IPS DF 6.9 (cell line): ENCODE measurements at regions not wholly inside any gene's neighbourhood (a gene's known extent, or its start where the extent isn't known, plus 50 kb on each side); places are given as distances from the start of the nearest gene placed in this dataset.

Source experiments
- DNase-seq: peaks from one replicate; pipeline ENCODE4 v3.0.0-alpha.2; 2013; ENCODE audit warnings: low read depth, low spot score
- H3K27ac ChIP-seq: one replicate; pipeline ENCODE4 v1.5.1; 2013; ENCODE audit warnings: low read length, control low read depth
- H3K27me3 ChIP-seq: 2 replicates; pipeline ENCODE4 v1.6.1; 2013; ENCODE audit warnings: mild to moderate bottlenecking, low read length; ENCODE audit not compliant: control insufficient read depth, insufficient read depth
- H3K36me3 ChIP-seq: 2 replicates; pipeline ENCODE4 v1.6.1; 2013; ENCODE audit warnings: low read length; ENCODE audit not compliant: control insufficient read depth, insufficient read depth
- H3K4me1 ChIP-seq: 2 replicates; pipeline ENCODE4 v1.6.1; 2013; ENCODE audit warnings: low read length; ENCODE audit not compliant: control insufficient read depth, insufficient read depth
- H3K4me3 ChIP-seq: 2 replicates; pipeline ENCODE4 v1.5.1; 2013; ENCODE audit warnings: mild to moderate bottlenecking, low read length
- H3K9me3 ChIP-seq: 2 replicates; pipeline ENCODE4 v1.6.1; 2013; ENCODE audit warnings: low read length, inconsistent platforms; ENCODE audit not compliant: control insufficient read depth, insufficient read depth
- WGBS: extraction: QIAGEN DNeasy Blood & Tissue Kit; methylation state at CpG from one replicate; pipeline ENCODE4 v1.1.7; 2013; ENCODE audit warnings: mixed read lengths, missing lambda C conversion rate; ENCODE audit not compliant: insufficient read length, insufficient coverage; 5-methylcytosine and 5-hydroxymethylcytosine counted together

- DNase-seq: no peak
- H3K36me3 ChIP-seq: no peaks in the 10 kb centered on the region
- WGBS: no CpG with 5 or more reads among the region's 2 CpGs
- no peaks in the 10 kb centered on the region for H3K9me3 ChIP-seq
- H3K4me3 ChIP-seq: no peak overlapping the region
- H3K27ac ChIP-seq: no peak overlapping the region
- H3K27me3 ChIP-seq: no peaks in the 10 kb centered on the region
- no peaks in the 10 kb centered on the region for H3K4me1 ChIP-seq
These were observed 416.8 kb upstream of the SEMA3A start for GRCh38 chr7:84611391-84611790.

GRCh38 chr7:84610390-84610789, 415.8 kb upstream of the SEMA3A start:
- Histone ChIP-seq H3K27me3 (no peaks in the 10 kb centered on the region), H3K4me1 (no peaks in the 10 kb centered on the region), H3K36me3 (no peaks in the 10 kb centered on the region), H3K4me3 (no peak overlapping the region), H3K27ac (no peak overlapping the region), H3K9me3 (no peaks in the 10 kb centered on the region)
- DNase-seq: no peak
- WGBS: no CpG with 5 or more reads among the region's 4 CpGs

GRCh38 chr7:84605301-84605700, 410.7 kb upstream of the SEMA3A start:
- WGBS: no CpG with 5 or more reads among the region's 2 CpGs
- no peaks in the 10 kb centered on the region for H3K36me3 ChIP-seq
- no peaks in the 10 kb centered on the region for H3K27me3 ChIP-seq
- no peak overlapping the region for H3K4me3 ChIP-seq
- H3K27ac ChIP-seq: no peak overlapping the region
- DNase-seq: no peak
- H3K4me1 ChIP-seq: no peaks in the 10 kb centered on the region
- H3K9me3 ChIP-seq: no peaks in the 10 kb centered on the region

- Histone ChIP-seq H3K27me3 (no peaks in the 10 kb centered on the region), H3K36me3 (no peaks in the 10 kb centered on the region), H3K4me1 (no peaks in the 10 kb centered on the region), H3K9me3 (no peaks in the 10 kb centered on the region), H3K4me3 (no peak overlapping the region), H3K27ac (no peak overlapping the region)
- no CpG with 5 or more reads among the region's 5 CpGs for WGBS
- DNase-seq: no peak
These were observed 409.0 kb upstream of the SEMA3A start for GRCh38 chr7:84603545-84603944.

- no peak overlapping the region for H3K4me3 ChIP-seq
- H3K36me3 ChIP-seq: no peaks in the 10 kb centered on the region
- no peaks in the 10 kb centered on the region for H3K27me3 ChIP-seq
- H3K4me1 ChIP-seq: no peaks in the 10 kb centered on the region
- no peaks in the 10 kb centered on the region for H3K9me3 ChIP-seq
- DNase-seq: no peak
- no peak overlapping the region for H3K27ac ChIP-seq
- WGBS: no CpG with 5 or more reads among the region's 4 CpGs
These were observed 400.4 kb upstream of the SEMA3A start for GRCh38 chr7:84595026-84595425.

GRCh38 chr7:84591897-84592296, 397.3 kb upstream of the SEMA3A start:
- Histone ChIP-seq H3K36me3 (no peaks in the 10 kb centered on the region), H3K9me3 (no peaks in the 10 kb centered on the region), H3K4me1 (no peaks in the 10 kb centered on the region), H3K4me3 (no peak overlapping the region), H3K27ac (no peak overlapping the region), H3K27me3 (no peaks in the 10 kb centered on the region)
- WGBS: no CpG with 5 or more reads among the region's 2 CpGs
- DNase-seq: no peak

- Histone ChIP-seq H3K4me1 (no peaks in the 10 kb centered on the region), H3K27me3 (no peaks in the 10 kb centered on the region), H3K4me3 (no peak overlapping the region), H3K27ac (no peak overlapping the region), H3K9me3 (no peaks in the 10 kb centered on the region), H3K36me3 (no peaks in the 10 kb centered on the region)
- no peak for DNase-seq
- WGBS: no CpG with 5 or more reads among the region's 4 CpGs
These were observed 394.4 kb upstream of the SEMA3A start for GRCh38 chr7:84589012-84589411.

- Histone ChIP-seq H3K4me3 (no peak overlapping the region), H3K27ac (no peak overlapping the region)
These were observed 388.7 kb upstream of the SEMA3A start for GRCh38 chr7:84583331-84583730.

GRCh38 chr7:84582747-84583146, 388.2 kb upstream of the SEMA3A start:
- WGBS: no CpG with 5 or more reads among the region's 3 CpGs
- Histone ChIP-seq H3K27me3 (no peaks in the 10 kb centered on the region), H3K36me3 (no peaks in the 10 kb centered on the region), H3K4me3 (no peak overlapping the region), H3K9me3 (no peaks in the 10 kb centered on the region), H3K27ac (no peak overlapping the region), H3K4me1 (no peaks in the 10 kb centered on the region)
- no peak for DNase-seq

More at GRCh38 chr7:84583331-84583730, 388.7 kb upstream of the SEMA3A start:
- no peak for DNase-seq
- Histone ChIP-seq H3K9me3 (no peaks in the 10 kb centered on the region), H3K27me3 (no peaks in the 10 kb centered on the region), H3K36me3 (no peaks in the 10 kb centered on the region), H3K4me1 (no peaks in the 10 kb centered on the region)
- WGBS: no CpG with 5 or more reads among the region's 4 CpGs

- WGBS: no CpG with 5 or more reads among the region's 3 CpGs
- no peaks in the 10 kb centered on the region for H3K4me1 ChIP-seq
- no peak for DNase-seq
These were observed 384.2 kb upstream of the SEMA3A start for GRCh38 chr7:84578825-84579224.

GRCh38 chr7:84568781-84569180, 374.2 kb upstream of the SEMA3A start:
- no peaks in the 10 kb centered on the region for H3K36me3 ChIP-seq
- WGBS: no CpG with 5 or more reads among the region's 3 CpGs
- H3K9me3 ChIP-seq: no peaks in the 10 kb centered on the region
- no peak overlapping the region for H3K27ac ChIP-seq
- H3K4me1 ChIP-seq: no peaks in the 10 kb centered on the region
- no peak for DNase-seq
- no peaks in the 10 kb centered on the region for H3K27me3 ChIP-seq
- no peak overlapping the region for H3K4me3 ChIP-seq

More at GRCh38 chr7:84578825-84579224, 384.2 kb upstream of the SEMA3A start:
- Histone ChIP-seq H3K27ac (no peak overlapping the region), H3K36me3 (no peaks in the 10 kb centered on the region), H3K9me3 (no peaks in the 10 kb centered on the region), H3K4me3 (no peak overlapping the region), H3K27me3 (no peaks in the 10 kb centered on the region)
